Left kidney (tissue), 1 donor: ENCODE measurements at regions not wholly inside any gene's neighbourhood (a gene's known extent, or its start where the extent isn't known, plus 50 kb on each side); places are given as distances from the start of the nearest gene placed in this dataset.

ENCODE experiments used
- DNase-seq: peaks from one replicate; pipeline ENCODE4 v3.0.0-alpha.2; 2013

DNA sequence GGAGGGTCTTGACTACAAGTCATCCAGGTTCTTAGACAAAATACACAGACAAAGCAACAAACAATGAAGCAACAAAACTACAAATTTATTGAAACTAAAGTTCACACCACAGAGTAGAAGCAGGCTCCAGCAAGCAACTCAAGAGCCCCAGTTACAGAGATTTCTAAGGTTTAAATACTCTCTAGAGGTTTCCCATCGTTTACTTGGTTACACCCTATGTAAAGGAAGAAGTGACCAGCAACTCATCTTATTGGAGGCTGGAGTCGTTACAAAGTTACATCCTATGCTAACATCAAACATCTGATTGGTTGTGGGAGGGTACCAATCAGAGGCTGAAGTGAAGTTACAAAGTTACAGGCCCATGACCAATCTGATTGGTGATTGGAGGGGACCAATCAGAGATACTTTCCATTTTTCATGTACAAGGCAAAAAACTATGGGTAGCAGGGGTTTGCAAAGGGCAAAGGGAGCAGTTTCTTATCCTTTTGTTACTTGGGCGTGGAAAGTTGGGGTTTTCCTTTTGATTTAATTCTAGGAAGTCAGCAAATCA is 2292.6 kb upstream of the C9orf72 start:
- no peak for DNase-seq

DNA sequence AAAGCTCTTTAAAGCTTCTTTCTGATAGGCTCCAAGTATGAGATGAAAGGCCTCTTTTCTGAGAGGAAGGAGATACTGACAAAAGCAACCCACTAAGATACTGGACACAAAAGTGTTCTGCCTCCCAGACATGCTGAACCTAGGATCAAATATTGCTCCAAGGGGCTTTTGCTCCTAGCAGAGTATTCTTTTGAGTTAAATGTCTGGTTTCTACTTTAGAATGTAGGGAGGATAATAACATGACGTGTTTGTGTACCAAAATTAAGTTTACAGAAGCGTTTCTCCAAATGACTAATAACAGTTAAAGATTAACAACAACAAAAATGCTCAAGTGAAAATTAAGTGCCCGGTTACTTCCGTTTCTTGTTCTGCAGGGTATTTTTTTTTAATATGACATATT is 2293.3 kb upstream of the C9orf72 start:
- no peak for DNase-seq

DNA sequence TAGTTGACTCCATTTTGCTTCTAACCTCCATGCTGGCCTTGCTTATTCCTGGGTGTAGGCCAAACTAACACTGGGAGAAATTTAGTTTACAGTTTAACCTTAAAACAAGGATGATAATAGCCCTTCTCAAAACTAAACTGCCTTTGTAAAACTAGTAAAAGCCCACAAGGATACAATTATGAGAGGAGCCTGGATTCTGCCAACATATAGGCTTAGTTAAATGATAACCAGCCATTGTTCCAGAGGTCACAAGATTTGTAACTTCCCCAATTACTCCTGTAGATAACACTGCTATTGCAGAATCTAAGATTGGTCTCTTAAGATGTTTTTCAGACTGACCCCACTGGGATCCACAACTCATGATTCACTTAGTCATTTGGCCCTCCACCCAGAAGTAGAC is 2300.3 kb upstream of the C9orf72 start:
- no peak for DNase-seq

DNA sequence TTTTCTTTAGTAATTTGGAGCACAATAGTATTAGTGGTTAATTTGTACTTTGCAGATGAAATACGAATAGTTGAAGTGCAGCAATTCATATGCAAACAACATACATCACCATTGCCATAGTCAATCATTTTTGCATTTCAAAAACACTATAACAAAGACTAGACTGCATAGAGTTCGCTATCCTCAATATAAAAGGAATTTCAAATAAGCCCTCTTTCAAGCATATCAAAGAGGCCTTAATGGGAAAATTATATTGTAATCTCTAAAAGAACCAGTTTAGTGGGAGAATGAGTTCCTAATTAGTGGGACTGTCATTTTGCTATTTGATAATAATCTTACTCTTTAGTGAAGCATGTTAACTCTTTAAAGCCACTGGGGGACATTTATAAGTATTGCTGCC is 2302.3 kb upstream of the C9orf72 start:
- DNase-seq, result no peak

DNA sequence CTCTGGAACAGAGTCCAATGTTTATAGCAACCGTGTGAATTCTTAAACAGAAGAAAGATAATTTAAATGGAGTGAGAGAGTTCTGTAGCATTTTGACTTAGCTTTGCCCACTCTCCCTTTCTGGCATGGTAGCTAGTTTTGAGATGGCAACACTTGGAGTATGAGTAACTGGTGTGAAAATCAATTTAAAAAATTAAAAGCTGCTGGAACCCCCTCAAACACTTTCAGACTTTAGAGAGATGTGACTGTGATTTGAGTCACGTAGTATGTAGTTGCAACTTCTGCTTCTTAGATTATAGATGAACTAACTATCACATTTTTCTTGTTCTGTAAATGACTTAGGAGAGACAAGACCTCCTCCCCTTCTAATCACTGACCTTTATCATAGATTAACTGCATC is 2309.5 kb upstream of the C9orf72 start:
- DNase-seq, result no peak

DNA sequence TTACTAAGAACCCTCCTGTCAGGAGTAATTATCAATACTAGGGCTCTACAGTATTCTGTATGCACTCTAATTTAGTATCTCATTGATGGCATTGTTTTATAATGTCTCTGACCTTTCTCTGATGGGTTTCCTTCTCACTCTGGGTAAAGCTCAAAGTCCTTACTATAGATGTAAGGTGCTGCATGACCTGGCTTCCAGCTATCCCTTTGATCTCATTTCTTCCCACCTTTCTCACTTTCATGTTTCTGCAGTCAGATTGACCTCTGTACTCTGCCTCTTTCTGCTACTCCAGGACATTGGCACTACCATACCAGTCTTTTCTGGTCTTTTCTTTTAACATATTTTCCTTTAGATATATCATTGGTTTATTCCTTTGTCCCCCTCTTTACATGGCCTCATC is 2332.8 kb upstream of the C9orf72 start:
- DNase-seq, result no peak

DNA sequence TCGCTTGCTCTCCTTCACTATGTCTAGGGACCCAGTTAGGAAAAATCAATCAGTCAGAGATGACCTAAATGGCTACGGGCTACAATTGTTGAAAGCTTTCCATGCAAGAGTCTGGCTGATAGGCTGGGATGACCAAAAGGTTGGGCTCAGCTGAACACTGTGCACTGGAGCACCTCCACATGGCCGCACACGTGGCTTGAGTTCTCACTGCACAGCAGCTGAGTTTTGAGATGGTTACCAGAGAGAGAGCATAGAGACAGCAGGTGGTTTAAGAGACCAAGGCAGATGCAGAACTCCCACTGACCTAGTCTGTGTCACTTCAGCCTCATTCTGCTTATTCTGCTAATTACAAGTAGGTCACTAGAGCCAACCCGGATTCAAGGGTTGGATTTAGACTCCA is 2354.8 kb upstream of the C9orf72 start:
- no peak for DNase-seq

DNA sequence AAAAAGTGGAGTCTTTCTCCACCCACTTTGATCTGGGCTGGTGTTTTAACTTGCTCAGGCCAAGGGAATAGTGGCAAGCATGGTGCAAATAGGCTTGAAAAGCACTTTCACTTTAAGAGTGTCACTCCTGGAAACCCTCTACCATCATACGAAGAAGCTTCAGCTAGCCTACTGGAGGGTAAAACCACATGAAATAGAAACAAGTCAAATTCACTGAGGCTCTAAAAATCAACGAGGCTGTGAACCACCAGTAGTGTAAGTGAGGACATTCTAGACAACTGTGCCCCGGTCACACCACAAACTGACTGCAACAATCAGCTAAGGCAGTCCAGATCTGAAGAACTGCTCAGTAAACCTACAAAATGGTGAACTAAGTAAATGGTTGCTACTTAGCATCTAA is 2366.3 kb upstream of the C9orf72 start:
- no peak for DNase-seq

DNA sequence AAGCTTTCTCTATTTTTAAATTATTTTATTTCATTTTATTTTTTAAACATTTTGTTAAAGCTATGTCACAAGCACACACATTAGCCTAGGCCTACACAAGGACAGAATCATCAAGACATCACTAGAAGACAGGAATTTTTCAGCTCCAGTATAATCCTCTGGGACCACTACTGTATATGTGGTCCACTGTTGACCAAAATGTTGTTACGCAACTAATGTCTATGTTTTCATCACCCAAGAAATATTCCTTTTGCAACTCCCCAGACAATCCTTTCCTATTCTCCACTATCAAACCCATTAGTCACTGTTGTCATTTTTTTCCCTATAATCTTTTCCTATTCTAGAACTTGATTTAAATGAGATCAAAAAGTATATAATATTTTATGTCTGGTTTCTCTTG is 2371.7 kb upstream of the C9orf72 start:
- DNase-seq, result no peak

DNA sequence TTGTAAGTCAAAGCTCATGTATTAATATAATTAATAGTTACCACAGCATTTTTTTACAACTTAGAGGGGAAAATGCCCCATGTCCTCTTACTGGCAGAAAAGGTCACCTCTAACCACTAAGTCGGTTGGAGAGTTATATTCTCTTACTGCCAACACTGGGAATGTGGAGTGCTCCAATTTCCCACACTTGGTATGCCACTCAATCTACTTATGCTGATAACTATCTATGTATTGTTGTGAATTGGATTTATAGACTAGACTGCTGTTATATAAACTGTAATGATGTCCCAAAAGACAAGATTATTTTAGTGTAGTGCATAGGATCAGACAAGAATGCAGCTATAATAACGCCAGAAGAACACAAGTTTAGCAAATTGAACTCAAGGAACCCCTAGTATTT is 2385.2 kb upstream of the C9orf72 start:
- DNase-seq, result no peak

DNA sequence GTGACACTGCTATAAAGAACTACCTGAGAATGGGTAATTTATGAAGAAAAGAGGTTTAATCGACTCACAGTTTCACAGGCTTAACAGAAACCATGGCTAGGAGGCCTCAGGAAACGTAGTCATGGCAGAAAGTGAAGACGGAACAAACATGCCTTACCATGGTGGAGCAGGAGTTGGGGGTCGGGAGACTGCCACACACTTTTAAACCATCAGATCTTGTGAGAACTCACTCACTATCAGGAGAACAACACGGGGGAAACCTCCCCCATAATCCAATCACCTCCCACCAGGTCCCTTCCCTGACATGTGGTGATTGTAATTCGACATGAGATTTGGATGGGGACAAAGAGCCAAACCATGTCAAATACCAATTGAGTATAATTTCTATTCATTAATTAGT is 2392.6 kb upstream of the C9orf72 start:
- DNase-seq, result no peak

DNA sequence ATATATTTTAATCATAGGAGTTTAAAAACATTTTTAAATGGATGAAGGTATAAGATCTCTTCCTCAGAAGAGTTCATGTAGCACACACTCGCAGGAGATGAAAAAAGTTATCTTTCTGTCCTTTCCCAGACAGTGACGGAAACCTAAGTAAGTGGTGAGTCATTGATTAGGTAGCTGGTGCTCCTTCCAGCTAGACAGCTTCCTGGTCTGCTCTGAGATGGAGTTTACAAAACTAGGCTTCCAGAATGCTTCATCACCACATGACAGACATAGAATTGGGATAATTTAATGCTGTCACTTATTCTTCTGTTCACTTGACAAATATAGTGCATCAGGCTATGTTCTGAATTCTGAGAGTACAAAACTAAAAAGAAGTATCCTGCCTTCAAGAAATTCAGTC is 2393.0 kb upstream of the C9orf72 start:
- DNase-seq, result no peak

DNA sequence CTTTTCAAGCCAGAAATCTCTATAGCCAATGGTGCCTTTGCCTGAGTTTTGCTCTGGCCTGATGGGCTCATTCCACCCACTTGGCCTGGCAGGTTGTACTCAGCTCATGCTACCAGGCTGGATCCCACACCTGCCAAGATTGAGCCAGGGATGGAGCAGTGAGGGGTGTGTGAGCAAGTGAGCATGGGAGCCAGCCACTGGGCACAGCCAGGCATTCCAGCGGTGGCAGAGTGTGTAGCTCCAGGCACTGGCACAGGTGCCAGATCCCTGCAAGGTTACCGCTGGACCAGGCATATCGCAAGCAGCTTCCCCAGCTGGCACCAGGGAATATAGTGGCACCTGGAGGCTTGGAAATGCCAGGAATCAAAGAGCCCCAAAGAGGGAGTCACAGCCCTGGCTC is 2395.6 kb upstream of the C9orf72 start:
- no peak for DNase-seq

DNA sequence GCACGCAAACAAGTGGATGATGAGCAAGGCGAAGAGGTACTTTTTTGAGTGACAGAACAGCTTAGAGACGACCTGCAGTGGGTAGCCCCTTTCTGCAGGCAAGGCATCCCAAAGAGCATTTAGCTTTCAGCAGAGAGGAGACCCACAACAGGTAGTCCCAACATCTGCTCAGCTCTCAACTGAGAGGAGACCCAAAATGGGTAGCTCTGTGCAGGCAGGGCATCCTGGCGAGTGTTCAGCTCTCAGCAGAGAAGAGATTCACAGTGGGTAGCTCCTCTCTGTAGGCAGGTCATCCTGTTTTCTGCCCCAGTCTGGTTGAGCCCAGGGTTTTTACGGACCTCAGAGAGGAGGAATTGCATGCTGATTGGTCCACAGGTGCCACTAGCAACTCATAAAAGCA is 2396.1 kb upstream of the C9orf72 start:
- no peak for DNase-seq

DNA sequence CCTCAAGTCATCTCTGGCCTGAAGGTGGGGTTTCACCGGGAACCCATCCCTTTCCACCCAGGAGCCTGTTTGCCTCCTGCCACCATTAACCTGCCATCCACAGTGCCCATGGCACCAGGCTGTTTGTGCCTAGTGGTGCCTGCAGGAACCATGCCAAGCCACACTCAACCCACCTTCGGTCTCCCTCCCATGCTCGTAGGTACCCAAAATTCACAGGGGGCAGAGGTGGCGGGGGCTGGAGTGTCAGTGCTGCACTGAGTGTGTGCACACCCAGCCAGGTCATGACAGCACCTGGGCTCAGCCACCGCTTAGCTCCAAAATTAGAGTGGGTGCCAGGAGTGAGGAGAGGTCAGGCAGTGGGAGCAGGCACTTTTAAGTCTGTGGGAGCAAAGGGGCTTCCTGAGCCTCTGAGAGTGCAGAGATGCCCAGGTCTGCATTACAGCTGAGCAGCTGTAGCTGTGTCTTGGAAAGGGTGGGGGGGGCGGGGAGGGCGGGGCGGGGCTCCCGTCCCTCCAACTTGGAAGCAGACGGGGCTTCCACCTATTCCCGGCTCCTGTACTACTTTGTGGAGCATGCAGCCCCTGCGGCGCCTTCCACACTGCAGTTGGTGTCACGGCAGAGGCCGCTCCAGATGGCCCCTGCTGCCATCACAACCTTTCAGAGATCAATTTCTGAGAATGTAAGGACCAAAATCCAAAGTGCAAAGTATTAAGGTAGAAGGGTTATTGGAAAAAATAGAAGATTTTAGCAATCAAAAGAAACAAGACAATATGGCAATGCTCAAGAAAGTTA is 2396.8 kb upstream of the C9orf72 start:
- DNase-seq, result no peak

DNA sequence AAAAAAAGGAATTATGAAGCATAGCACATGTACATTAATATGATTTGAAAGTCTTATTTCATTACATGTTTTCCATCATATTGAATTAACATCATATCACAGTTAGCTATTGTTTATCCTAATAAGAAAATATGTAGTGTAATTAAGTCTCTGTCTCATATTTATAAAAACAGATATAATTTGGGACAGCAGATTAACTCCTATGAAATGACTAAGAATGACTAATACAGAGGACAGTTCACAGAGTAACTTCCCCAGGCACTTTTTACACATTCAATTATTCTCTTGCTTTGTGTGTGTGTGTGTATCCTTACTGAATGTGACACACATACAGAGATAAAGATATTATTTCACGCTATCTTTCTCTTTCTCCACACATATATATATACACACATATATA is 2400.9 kb upstream of the C9orf72 start:
- DNase-seq, result no peak

DNA sequence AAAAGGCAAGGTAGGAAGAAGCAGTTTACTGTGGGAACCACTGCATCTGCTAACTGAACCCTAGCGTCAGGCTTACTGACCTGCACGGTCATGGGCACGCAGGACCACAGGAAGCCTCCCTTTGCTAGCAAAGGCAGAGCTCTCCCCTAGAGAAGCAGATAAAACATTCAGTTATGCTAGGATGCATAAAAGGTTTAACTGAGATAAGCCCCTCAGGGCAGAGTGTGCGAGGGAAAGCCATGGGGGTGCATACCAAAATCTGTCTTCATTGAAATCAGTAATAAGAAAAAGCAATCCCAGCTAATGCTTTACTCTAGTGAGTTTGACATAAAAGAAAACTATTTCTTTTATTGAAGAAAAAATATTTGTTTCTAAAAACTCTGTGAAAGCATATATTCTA is 2403.7 kb upstream of the C9orf72 start:
- DNase-seq, result no peak

DNA sequence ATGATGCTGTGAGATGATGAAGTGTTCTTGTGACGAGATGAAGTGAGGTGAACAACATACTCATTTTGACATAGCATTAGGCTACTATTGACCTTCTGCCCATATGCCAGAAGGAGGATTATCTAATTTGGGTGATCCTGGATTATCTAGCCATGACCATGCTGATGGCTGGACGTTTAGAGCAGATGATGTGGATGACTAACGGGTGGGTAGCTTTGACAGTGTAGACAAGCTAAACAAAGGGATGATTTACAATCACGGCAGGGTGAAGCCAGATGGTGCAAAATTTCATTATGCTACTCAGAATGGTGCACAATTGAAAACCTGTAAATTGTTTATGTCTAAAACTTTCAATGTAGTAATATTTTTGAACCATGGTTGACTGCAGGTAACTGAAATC is 2403.4 kb upstream of the ACO1 start:
- DNase-seq, result no peak

DNA sequence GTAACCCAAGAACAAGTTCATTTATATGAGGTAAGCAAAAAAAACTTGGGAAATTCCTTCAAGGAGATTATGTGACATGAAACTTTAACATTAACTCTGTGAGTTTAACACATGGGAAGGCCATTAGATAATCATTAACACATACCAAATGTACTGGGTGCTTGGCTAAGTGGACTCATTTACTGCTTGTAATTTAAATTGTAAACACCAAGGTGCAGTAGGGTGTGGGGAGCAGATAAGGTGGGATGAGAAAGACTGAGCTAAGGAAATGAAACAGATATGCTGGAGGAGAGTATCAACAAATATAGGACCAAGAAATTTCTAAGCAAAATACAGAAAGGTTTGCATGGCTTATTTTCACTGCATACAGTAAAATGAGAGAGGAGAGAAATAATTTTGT is 2384.8 kb upstream of the ACO1 start:
- no peak for DNase-seq

DNA sequence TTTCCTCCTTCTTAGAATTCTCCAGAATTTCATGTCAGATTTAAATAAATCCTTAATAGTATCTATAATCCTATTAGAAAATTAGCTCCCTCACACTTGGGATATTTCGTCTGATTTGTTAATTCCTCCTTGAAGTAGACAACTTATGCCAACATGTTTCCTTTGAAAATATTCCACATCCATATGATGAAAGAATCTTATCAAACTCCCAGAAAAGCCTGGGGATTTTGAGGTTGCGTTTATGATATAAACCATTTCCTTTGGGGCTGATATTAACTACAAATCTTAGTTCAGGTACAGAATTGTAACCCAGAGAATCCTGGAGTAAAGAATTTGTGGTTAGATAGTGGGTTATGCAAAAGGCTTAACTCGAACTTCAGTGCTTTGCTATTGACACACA is 2373.8 kb upstream of the ACO1 start:
- DNase-seq, result no peak

DNA sequence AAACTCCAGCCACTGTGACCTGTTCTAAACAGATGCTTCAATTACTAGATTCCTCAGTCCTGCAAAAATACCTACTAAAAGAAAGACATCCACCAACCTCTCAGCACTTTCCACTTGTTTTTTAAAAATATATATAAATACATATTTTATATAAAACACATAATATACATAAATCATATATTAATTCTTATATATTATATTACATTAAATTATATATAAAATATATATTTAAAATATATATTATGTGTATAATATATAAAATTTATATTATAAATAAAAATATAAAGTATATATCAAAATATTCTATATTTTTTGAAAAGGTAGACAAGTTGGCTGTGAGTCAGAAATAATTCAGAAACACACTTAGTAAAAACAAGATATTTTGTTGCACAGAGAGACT is 2371.8 kb upstream of the ACO1 start:
- no peak for DNase-seq

DNA sequence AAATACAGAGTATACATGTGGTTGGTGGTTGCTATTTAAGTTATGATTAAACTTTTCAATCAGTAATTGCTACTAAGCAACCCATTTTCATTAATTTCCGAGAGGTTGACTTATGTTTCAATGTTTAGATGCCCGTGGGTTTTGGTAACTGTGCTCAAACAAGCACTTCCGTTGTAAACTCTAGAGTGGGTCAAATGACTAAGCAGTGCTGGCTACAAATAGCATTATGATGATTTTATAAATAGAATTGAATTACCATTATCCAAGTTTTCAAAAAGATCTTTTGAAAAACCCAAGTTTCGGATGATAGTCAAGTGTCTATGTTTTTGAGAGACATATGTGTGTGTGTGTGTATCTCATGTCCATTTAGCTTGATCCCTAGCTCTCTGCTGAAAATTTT is 2369.4 kb upstream of the ACO1 start:
- DNase-seq, result no peak

DNA sequence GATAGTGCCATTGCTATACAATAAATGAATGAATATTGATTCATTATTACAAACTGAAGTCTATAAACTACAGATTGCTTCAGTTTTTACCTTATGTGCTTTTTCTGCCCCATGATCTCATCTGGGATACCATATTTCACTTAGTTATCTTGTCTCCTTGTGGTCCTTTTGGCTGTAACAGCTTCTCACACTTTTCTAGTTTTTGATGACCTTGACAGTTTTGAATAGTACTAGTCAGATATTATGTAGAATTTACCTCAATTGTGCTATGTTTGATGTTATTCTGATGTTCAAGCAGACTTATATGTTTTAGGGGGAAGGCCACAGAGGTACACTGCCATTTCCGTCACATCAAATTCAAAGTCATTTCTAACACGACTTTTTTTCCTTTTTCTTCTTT is 2364.3 kb upstream of the ACO1 start:
- no peak for DNase-seq

DNA sequence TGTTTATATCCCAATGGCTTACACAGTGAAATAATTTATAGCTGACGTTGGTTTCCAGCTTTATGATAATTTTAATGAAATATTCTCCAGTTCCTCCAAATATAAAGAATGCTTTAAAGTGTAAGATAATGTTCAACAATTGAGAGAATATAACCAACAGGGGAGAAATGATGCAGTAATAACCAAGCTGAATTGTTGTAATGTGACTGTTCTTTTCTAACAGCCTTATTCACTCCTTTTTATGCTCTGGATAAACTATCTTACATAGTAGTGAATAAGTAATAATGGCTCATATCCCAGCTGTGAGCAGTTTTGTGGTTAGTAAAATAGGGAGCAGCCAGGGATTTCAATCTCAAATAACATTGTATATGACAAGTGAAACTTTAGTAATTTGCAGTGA is 2348.7 kb upstream of the ACO1 start:
- DNase-seq, result no peak

DNA sequence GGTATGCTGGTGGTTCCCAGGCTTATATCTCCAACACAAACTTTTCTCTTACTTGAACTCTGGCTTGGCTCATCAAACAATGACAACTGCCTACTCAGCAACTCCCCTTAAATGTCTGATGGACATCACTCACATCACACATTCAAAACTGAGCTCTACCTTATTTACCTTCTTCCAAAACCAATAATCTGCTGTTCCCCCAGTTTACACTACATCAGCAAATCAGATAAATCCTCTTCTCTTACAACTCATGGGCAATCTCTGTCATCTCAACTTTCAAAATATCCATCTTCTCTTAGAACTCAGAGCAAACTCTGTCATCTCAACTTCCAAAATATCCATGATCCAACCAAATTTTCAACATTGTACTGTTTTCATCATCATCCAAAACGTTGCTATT is 2347.9 kb upstream of the ACO1 start:
- DNase-seq, result no peak
